ENCODE measurements at regions not wholly inside any gene's neighbourhood (a gene's known extent, or its start where the extent isn't known, plus 50 kb on each side); places are given as distances from the start of the nearest gene placed in this dataset.

DNA sequence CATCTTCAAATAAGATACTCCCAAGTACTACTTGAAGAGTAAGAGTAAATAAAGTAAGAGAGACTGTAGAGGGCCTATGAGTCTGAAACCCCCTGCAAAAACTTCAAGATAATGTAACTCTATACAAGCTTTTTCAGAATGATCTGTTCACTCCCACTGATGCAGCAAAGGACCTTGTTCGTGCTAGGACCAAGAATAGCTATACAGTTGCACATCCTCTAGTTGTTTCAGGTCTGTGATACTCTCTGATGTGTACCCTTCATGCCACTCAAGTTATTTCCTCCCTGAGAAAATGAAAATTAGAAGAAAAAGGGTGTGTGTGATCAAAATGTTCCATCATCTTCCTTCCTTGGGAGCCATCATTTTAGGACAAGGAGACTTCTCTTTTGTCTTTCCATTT is 204.4 kb downstream of the ALX1 start:
- no peaks in the 10 kb centered on the region for H3K4me1 ChIP-seq (ENCODE audit: insufficient read depth, low read length, poor library complexity, severe bottlenecking)
- TF ChIP-seq, protein P1, sequence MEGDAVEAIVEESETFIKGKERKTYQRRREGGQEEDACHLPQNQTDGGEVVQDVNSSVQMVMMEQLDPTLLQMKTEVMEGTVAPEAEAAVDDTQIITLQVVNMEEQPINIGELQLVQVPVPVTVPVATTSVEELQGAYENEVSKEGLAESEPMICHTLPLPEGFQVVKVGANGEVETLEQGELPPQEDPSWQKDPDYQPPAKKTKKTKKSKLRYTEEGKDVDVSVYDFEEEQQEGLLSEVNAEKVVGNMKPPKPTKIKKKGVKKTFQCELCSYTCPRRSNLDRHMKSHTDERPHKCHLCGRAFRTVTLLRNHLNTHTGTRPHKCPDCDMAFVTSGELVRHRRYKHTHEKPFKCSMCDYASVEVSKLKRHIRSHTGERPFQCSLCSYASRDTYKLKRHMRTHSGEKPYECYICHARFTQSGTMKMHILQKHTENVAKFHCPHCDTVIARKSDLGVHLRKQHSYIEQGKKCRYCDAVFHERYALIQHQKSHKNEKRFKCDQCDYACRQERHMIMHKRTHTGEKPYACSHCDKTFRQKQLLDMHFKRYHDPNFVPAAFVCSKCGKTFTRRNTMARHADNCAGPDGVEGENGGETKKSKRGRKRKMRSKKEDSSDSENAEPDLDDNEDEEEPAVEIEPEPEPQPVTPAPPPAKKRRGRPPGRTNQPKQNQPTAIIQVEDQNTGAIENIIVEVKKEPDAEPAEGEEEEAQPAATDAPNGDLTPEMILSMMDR (conservative IDR thresholded peaks at IDR 0.05; ENCODE audit: low read length): no peak
- TF ChIP-seq EZH2phosphoT487 (IDR thresholded peaks at IDR 0.05; ENCODE audit: borderline replicate concordance): no peak
- H3K36me3 ChIP-seq (ENCODE audit: insufficient read depth, low read length): no peaks in the 10 kb centered on the region
- no peaks in the 10 kb centered on the region for H3K9me2 ChIP-seq (replicated peaks; ENCODE audit: low read depth, low read length)
- 0 out of 2 replicates have a peak overlapping the region, but pooled peaks have one; percentile 25 for H2AFZ ChIP-seq (ENCODE audit: low read length)
- H3K4me2 ChIP-seq (ENCODE audit: low read depth, low read length, poor library complexity, severe bottlenecking): no peak overlapping the region
- no peak overlapping the region for H3K9ac ChIP-seq (ENCODE audit: low read depth, low read length, poor library complexity, severe bottlenecking)
- H3K9me3 ChIP-seq (ENCODE audit: insufficient read depth, low read depth, low read length): no peaks in the 10 kb centered on the region
- no peaks in the 10 kb centered on the region for H3K79me2 ChIP-seq (ENCODE audit: insufficient read depth, low read length)
- no peaks in the 10 kb centered on the region for H4K20me1 ChIP-seq (ENCODE audit: insufficient read depth, low read length, poor library complexity, severe bottlenecking)
- H3F3A ChIP-seq (ENCODE audit: low read depth): no peaks in the 10 kb centered on the region
- H3K4me3 ChIP-seq (ENCODE audit: low read length, poor library complexity, severe bottlenecking): no peak overlapping the region
- H3K27me3 ChIP-seq (ENCODE audit: insufficient read depth, low read length, poor library complexity, severe bottlenecking): no peaks in the 10 kb centered on the region

DNA sequence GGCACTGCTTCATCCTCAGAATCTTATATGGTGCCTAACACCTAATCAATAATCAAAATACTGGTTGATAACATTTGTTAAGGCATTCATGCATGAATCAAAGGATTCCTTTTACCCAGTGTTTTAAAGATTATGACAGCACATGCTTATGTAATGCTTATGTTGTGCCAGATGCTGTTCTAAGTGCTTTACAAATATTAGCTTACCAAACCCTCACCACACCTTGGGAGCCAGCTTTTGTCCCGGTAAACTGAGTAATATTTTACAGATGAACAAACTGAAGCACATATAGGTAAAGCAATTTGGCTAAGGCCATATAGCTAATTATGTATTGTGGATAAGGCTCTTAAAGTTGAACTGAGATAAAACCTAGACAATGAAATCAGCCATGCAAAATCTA is 209.2 kb downstream of the ALX1 start:
- Histone ChIP-seq H3K9me3 (ENCODE audit: insufficient read depth, low read depth, low read length) (no peaks in the 10 kb centered on the region), H3K4me1 (ENCODE audit: insufficient read depth, low read length, poor library complexity, severe bottlenecking) (no peaks in the 10 kb centered on the region), H3K9me2 (replicated peaks; ENCODE audit: low read depth, low read length) (no peaks in the 10 kb centered on the region), H3K9ac (ENCODE audit: low read depth, low read length, poor library complexity, severe bottlenecking) (no peak overlapping the region), H4K20me1 (ENCODE audit: insufficient read depth, low read length, poor library complexity, severe bottlenecking) (no peaks in the 10 kb centered on the region), H3K79me2 (ENCODE audit: insufficient read depth, low read length) (no peaks in the 10 kb centered on the region), H3K4me3 (ENCODE audit: low read length, poor library complexity, severe bottlenecking) (no peak overlapping the region), H3F3A (ENCODE audit: low read depth) (no peaks in the 10 kb centered on the region), H3K4me2 (ENCODE audit: low read depth, low read length, poor library complexity, severe bottlenecking) (no peak overlapping the region), H3K36me3 (ENCODE audit: insufficient read depth, low read length) (no peaks in the 10 kb centered on the region), H3K27me3 (ENCODE audit: insufficient read depth, low read length, poor library complexity, severe bottlenecking) (no peaks in the 10 kb centered on the region), H2AFZ (ENCODE audit: low read length) (no peak overlapping the region)
- no peak for TF ChIP-seq EZH2phosphoT487 (IDR thresholded peaks at IDR 0.05; ENCODE audit: borderline replicate concordance)
- TF ChIP-seq, protein P1 (conservative IDR thresholded peaks at IDR 0.05; ENCODE audit: low read length): no peak

DNA sequence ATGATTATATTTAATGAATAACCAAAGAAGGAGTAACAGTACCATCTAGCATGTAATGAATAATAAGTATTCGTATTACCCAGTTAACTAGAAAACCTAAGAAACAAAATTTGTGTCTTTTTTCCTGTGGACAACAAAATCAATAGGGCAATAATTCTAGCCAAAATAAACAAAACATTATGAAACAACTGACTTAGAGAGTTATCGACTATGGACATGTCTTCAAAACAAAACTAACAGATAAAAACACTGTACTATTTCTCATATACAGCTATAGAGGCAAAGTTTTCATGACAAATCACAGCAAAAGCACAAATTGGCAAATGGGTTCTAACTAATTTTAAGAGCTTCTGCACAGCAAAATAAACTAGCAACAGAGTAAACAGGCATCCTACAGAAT is 224.1 kb downstream of the ALX1 start:
- TF ChIP-seq, protein P1 (conservative IDR thresholded peaks at IDR 0.05; ENCODE audit: low read length): no peak
- TF ChIP-seq EZH2phosphoT487 (IDR thresholded peaks at IDR 0.05; ENCODE audit: borderline replicate concordance): no peak
- H3K36me3 ChIP-seq (ENCODE audit: insufficient read depth, low read length): no peaks in the 10 kb centered on the region
- H3K9me2 ChIP-seq (replicated peaks; ENCODE audit: low read depth, low read length): no peaks in the 10 kb centered on the region
- H2AFZ ChIP-seq (ENCODE audit: low read length): no peak overlapping the region
- H3K4me3 ChIP-seq (ENCODE audit: low read length, poor library complexity, severe bottlenecking): no peak overlapping the region
- H3K9me3 ChIP-seq (ENCODE audit: insufficient read depth, low read depth, low read length): no peaks in the 10 kb centered on the region
- no peak overlapping the region for H3K4me2 ChIP-seq (ENCODE audit: low read depth, low read length, poor library complexity, severe bottlenecking)
- H3K79me2 ChIP-seq (ENCODE audit: insufficient read depth, low read length): no peaks in the 10 kb centered on the region
- H3K4me1 ChIP-seq (ENCODE audit: insufficient read depth, low read length, poor library complexity, severe bottlenecking): peaks cover 2% of the 10 kb centered on the region
- no peaks in the 10 kb centered on the region for H3F3A ChIP-seq (ENCODE audit: low read depth)
- no peaks in the 10 kb centered on the region for H4K20me1 ChIP-seq (ENCODE audit: insufficient read depth, low read length, poor library complexity, severe bottlenecking)
- no peaks in the 10 kb centered on the region for H3K27me3 ChIP-seq (ENCODE audit: insufficient read depth, low read length, poor library complexity, severe bottlenecking)
- H3K9ac ChIP-seq (ENCODE audit: low read depth, low read length, poor library complexity, severe bottlenecking): no peak overlapping the region

Data from Loucy (cell line).